Sigmoid colon (tissue), 6 donors: ENCODE measurements at regions not wholly inside any gene's neighbourhood (a gene's known extent, or its start where the extent isn't known, plus 50 kb on each side); places are given as distances from the start of the nearest gene placed in this dataset.

Experiments used
- DNase-seq: peaks from one replicate; pipeline ENCODE4 v3.0.0-alpha.2; 2019
- H3K27ac ChIP-seq, 4 donors: fragments of 200-600 bp; sonication (generic); one replicate each; pipeline ENCODE4 v1.5.1; 2016 to 2019; ENCODE audit warnings: mild to moderate bottlenecking in 1 of 4
- H3K27me3 ChIP-seq, 3 donors: fragments of 200-600 bp; sonication (generic); one replicate each; pipeline ENCODE4 v1.5.1; 2019; ENCODE audit warnings: mild to moderate bottlenecking in 1 of 3
- H3K36me3 ChIP-seq, 4 donors: fragments of 200-600 bp; sonication (generic); one replicate each; pipeline ENCODE4 v1.5.1; 2016 to 2019
- H3K4me1 ChIP-seq, 4 donors: fragments of 200-600 bp; sonication (generic); one replicate each; pipeline ENCODE4 v1.5.1; 2017 to 2019
- H3K4me3 ChIP-seq, 4 donors: fragments of 200-600 bp; sonication (generic); one replicate each; pipeline ENCODE4 v1.5.1; 2017 to 2019; ENCODE audit warnings: mild to moderate bottlenecking in 2 of 4, moderate library complexity in 1 of 4
- H3K9me3 ChIP-seq, 4 donors: fragments of 200-600 bp in 3 of 4; sonication (generic) in 3 of 4; one replicate each; pipeline versions ENCODE4 v1.5.1 to v1.6.1; 2013 to 2019
- CTCF ChIP-seq, 4 experiments: fragments of 450-650 bp in 3 of 4; fragments of 200-600 bp in 1 of 4; IDR thresholded peaks; one replicate each; pipeline ENCODE4 v1.5.1; 2016 to 2019; ENCODE audit warnings: antibody characterized with exemption in 4 of 4, mild to moderate bottlenecking in 3 of 4, moderate library complexity in 2 of 4
- EP300 ChIP-seq, 4 donors: sonication (generic); formaldehyde crosslinking; IDR thresholded peaks; one replicate each; pipeline ENCODE4 v1.6.1; 2017; ENCODE audit warnings: antibody characterized with exemption in 4 of 4
- POLR2A ChIP-seq, 2 donors: fragments of 450-650 bp; IDR thresholded peaks; one replicate each; pipeline ENCODE4 v1.6.1; 2016; ENCODE audit warnings: antibody characterized with exemption in 2 of 2, mild to moderate bottlenecking in 2 of 2, moderate library complexity in 2 of 2
- POLR2AphosphoS5 ChIP-seq, 4 donors: sonication (generic); formaldehyde crosslinking; IDR thresholded peaks; one replicate each; pipeline ENCODE4 v1.6.1; 2017; ENCODE audit warnings: antibody characterized with exemption in 4 of 4
- WGBS, 2 donors: extraction: QIAGEN DNeasy Blood & Tissue Kit; methylation state at CpG; one replicate each; pipeline ENCODE4 v1.1.7; 2013; 5-methylcytosine and 5-hydroxymethylcytosine counted together
- intact Hi-C: fragments of 100-400 bp; cut with DNase I; formaldehyde crosslinking; loops from one replicate; pipeline ENCODE4 v1.15.1; 2023
- donor health status: healthy with polysubstance abuse.
- donor health status: healthy.

GRCh38 chrX:138761380-138761779 lies 49.9 kb upstream of the FGF13 start:
- H3K36me3 ChIP-seq = no peaks in the 10 kb centered on the region
- 62 to 81% methylated on average over 3 of the region's 3 CpGs for WGBS, 2 donors
- H3K27me3 ChIP-seq = no peaks in the 10 kb centered on the region
- H3K27ac ChIP-seq = no peak overlapping the region
- intact Hi-C loops = no loop called here
- no peak overlapping the region for H3K4me3 ChIP-seq
- no peak for DNase-seq
- TF ChIP-seq CTCF (IDR thresholded peaks at IDR 0.05) (no peak), EP300 (IDR thresholded peaks at IDR 0.05) (no peak), POLR2A (IDR thresholded peaks at IDR 0.05) (no peak), POLR2AphosphoS5 (IDR thresholded peaks at IDR 0.05) (no peak)
- no peaks in the 10 kb centered on the region for H3K9me3 ChIP-seq
- H3K4me1 ChIP-seq = no peaks in the 10 kb centered on the region
